Panc1 (cell line): ENCODE measurements at regions not wholly inside any gene's neighbourhood (a gene's known extent, or its start where the extent isn't known, plus 50 kb on each side); places are given as distances from the start of the nearest gene placed in this dataset.

Source experiments
- POLR2AphosphoS5 ChIP-seq: IDR thresholded peaks from 2 replicates; pipeline ENCODE4 v1.6.1; 2012; ENCODE audit warnings: mild to moderate bottlenecking, low read depth, low read length, moderate library complexity
- TCF7L2 ChIP-seq: IDR thresholded peaks from 2 replicates; pipeline ENCODE4 v1.6.1; 2011; ENCODE audit warnings: mild to moderate bottlenecking, low read depth, low read length, inconsistent platforms
- TF ChIP-seq, protein P1 (sequence below): fragments of 450-650 bp; IDR thresholded peaks from 2 replicates; pipeline ENCODE4 v1.5.1; 2017; ENCODE audit warnings: mild to moderate bottlenecking
- TF ChIP-seq, protein P2 (sequence below), 2 experiments: IDR thresholded peaks; 2 replicates each; pipeline ENCODE4 v1.6.1; 2011 to 2012; ENCODE audit warnings: low read depth in 2 of 2, control low read depth in 1 of 2, low read length in 1 of 2, mild to moderate bottlenecking in 1 of 2, moderate library complexity in 1 of 2; ENCODE audit not compliant: insufficient read depth in 1 of 2

DNA sequence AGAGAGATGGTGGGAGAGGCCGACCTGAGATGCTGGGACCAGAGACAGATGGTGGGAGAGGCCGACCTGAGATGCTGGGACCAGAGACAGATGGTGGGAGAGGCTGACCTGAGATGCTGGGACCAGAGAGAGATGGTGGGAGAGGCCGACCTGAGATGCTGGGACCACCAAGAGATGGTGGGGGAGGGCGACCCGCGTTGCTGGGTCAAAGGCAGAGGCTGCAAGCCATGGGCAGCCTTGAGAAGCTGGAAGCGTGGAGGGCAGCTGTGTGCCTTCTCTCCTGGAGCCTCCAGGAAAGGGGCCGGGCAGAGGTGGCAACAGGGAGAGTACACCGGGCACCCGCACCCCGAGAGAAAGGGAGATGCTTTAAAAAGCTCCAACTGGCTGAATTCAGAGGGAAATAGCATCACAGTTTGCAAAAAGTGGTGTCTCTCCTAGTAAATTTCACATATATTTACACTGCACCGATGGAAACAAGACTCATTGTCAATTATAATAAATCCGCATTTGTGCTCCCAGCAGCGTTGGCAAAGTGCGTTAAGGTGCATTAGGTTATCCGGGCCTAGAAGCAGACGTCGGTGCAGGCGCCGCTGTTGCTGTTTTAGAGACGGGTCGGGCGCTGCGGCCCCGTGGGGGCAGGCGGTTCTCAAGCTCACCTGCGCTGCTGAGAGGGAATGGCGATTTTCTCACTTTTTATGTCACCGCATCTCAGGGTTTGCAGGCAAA is 132.4 kb downstream of the DLL1 start:
- TF ChIP-seq POLR2AphosphoS5: no peak
- TF ChIP-seq, protein P1, sequence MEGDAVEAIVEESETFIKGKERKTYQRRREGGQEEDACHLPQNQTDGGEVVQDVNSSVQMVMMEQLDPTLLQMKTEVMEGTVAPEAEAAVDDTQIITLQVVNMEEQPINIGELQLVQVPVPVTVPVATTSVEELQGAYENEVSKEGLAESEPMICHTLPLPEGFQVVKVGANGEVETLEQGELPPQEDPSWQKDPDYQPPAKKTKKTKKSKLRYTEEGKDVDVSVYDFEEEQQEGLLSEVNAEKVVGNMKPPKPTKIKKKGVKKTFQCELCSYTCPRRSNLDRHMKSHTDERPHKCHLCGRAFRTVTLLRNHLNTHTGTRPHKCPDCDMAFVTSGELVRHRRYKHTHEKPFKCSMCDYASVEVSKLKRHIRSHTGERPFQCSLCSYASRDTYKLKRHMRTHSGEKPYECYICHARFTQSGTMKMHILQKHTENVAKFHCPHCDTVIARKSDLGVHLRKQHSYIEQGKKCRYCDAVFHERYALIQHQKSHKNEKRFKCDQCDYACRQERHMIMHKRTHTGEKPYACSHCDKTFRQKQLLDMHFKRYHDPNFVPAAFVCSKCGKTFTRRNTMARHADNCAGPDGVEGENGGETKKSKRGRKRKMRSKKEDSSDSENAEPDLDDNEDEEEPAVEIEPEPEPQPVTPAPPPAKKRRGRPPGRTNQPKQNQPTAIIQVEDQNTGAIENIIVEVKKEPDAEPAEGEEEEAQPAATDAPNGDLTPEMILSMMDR: no peak
- no peak for TF ChIP-seq TCF7L2
- TF ChIP-seq, protein P2, sequence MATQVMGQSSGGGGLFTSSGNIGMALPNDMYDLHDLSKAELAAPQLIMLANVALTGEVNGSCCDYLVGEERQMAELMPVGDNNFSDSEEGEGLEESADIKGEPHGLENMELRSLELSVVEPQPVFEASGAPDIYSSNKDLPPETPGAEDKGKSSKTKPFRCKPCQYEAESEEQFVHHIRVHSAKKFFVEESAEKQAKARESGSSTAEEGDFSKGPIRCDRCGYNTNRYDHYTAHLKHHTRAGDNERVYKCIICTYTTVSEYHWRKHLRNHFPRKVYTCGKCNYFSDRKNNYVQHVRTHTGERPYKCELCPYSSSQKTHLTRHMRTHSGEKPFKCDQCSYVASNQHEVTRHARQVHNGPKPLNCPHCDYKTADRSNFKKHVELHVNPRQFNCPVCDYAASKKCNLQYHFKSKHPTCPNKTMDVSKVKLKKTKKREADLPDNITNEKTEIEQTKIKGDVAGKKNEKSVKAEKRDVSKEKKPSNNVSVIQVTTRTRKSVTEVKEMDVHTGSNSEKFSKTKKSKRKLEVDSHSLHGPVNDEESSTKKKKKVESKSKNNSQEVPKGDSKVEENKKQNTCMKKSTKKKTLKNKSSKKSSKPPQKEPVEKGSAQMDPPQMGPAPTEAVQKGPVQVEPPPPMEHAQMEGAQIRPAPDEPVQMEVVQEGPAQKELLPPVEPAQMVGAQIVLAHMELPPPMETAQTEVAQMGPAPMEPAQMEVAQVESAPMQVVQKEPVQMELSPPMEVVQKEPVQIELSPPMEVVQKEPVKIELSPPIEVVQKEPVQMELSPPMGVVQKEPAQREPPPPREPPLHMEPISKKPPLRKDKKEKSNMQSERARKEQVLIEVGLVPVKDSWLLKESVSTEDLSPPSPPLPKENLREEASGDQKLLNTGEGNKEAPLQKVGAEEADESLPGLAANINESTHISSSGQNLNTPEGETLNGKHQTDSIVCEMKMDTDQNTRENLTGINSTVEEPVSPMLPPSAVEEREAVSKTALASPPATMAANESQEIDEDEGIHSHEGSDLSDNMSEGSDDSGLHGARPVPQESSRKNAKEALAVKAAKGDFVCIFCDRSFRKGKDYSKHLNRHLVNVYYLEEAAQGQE (IDR thresholded peaks at IDR 0.05; ENCODE audit: insufficient read depth in 1 of 2, low read depth in 2 of 2, low read length in 1 of 2): no peak
